HUES6 (cell line): ENCODE measurements at regions not wholly inside any gene's neighbourhood (a gene's known extent, or its start where the extent isn't known, plus 50 kb on each side); places are given as distances from the start of the nearest gene placed in this dataset.

Source experiments
- H3K27ac ChIP-seq: 2 replicates; pipeline ENCODE4 v1.7.0; 2013; ENCODE audit warnings: low read depth, mild to moderate bottlenecking, low read length, inconsistent platforms
- H3K27me3 ChIP-seq: 2 replicates; pipeline ENCODE4 v1.6.1; 2013; ENCODE audit warnings: low read length; ENCODE audit not compliant: control insufficient read depth, insufficient read depth
- H3K36me3 ChIP-seq: 2 replicates; pipeline ENCODE4 v1.6.1; 2013; ENCODE audit warnings: low read length; ENCODE audit not compliant: control insufficient read depth, insufficient read depth
- H3K4me1 ChIP-seq: 2 replicates; pipeline ENCODE4 v1.6.1; 2013; ENCODE audit warnings: low read length; ENCODE audit not compliant: control insufficient read depth, insufficient read depth
- H3K4me3 ChIP-seq: 2 replicates; pipeline ENCODE4 v1.5.1; 2013; ENCODE audit warnings: low read depth, low read length
- H3K9ac ChIP-seq: one replicate; pipeline ENCODE4 v1.6.1; 2013; ENCODE audit warnings: mild to moderate bottlenecking, low read length
- H3K9me3 ChIP-seq: 2 replicates; pipeline ENCODE4 v1.6.1; 2013; ENCODE audit warnings: low read depth, low read length; ENCODE audit not compliant: control insufficient read depth, insufficient read depth

- H3K9me3 ChIP-seq: peaks cover 1% of the 10 kb centered on the region; the same call in 1 of the 2 replicates
- no peaks in the 10 kb centered on the region for H3K36me3 ChIP-seq
- H3K9ac ChIP-seq: no peak overlapping the region
- H3K27me3 ChIP-seq: no peaks in the 10 kb centered on the region
- H3K27ac ChIP-seq: no peak overlapping the region
- H3K4me3 ChIP-seq: no peak overlapping the region
- peaks cover 28% of the 10 kb centered on the region for H3K4me1 ChIP-seq
These were observed 78.4 kb upstream of the MEX3C start for GRCh38 chr18:51275712-51276476.

GRCh38 chr18:51278045-51278649, 80.7 kb upstream of the MEX3C start:
- H3K4me1 ChIP-seq: peaks cover 28% of the 10 kb centered on the region
- no peaks in the 10 kb centered on the region for H3K9me3 ChIP-seq
- no peak overlapping the region for H3K4me3 ChIP-seq
- H3K9ac ChIP-seq: no peak overlapping the region
- no peaks in the 10 kb centered on the region for H3K36me3 ChIP-seq
- H3K27me3 ChIP-seq: no peaks in the 10 kb centered on the region
- H3K27ac ChIP-seq: no peak overlapping the region

GRCh38 chr18:51279367-51279984, 82.0 kb upstream of the MEX3C start:
- Histone ChIP-seq H3K9me3 (no peaks in the 10 kb centered on the region), H3K27ac (no peak overlapping the region), H3K27me3 (no peaks in the 10 kb centered on the region), H3K4me1 (peaks cover 28% of the 10 kb centered on the region), H3K36me3 (no peaks in the 10 kb centered on the region), H3K9ac (no peak overlapping the region), H3K4me3 (no peak overlapping the region)

GRCh38 chr18:51287818-51288508, 90.5 kb upstream of the MEX3C start:
- Histone ChIP-seq H3K9me3 (0 out of 2 replicates have a peak, but pooled peaks cover 5% of the 10 kb centered on the region), H3K27ac (no peak overlapping the region), H3K36me3 (no peaks in the 10 kb centered on the region)

GRCh38 chr18:51288582-51288981, 91.1 kb upstream of the MEX3C start:
- Histone ChIP-seq H3K36me3 (no peaks in the 10 kb centered on the region), H3K9me3 (0 out of 2 replicates have a peak, but pooled peaks cover 5% of the 10 kb centered on the region), H3K4me3 (no peak overlapping the region), H3K27ac (no peak overlapping the region), H3K27me3 (no peaks in the 10 kb centered on the region), H3K4me1 (no peaks in the 10 kb centered on the region), H3K9ac (no peak overlapping the region)

More at GRCh38 chr18:51287818-51288508, 90.5 kb upstream of the MEX3C start:
- Histone ChIP-seq H3K4me3 (no peak overlapping the region), H3K4me1 (no peaks in the 10 kb centered on the region), H3K9ac (no peak overlapping the region), H3K27me3 (no peaks in the 10 kb centered on the region)

- Histone ChIP-seq H3K4me3 (no peak overlapping the region), H3K9ac (no peak overlapping the region), H3K27me3 (no peaks in the 10 kb centered on the region), H3K9me3 (0 out of 2 replicates have a peak, but pooled peaks cover 5% of the 10 kb centered on the region), H3K27ac (no peak overlapping the region), H3K36me3 (no peaks in the 10 kb centered on the region), H3K4me1 (no peaks in the 10 kb centered on the region)
These were observed 93.4 kb upstream of the MEX3C start for GRCh38 chr18:51290860-51291259.

- Histone ChIP-seq H3K27me3 (no peaks in the 10 kb centered on the region), H3K9me3 (no peaks in the 10 kb centered on the region), H3K36me3 (no peaks in the 10 kb centered on the region), H3K4me1 (no peaks in the 10 kb centered on the region), H3K9ac (no peak overlapping the region), H3K4me3 (no peak overlapping the region), H3K27ac (no peak overlapping the region)
These were observed 103.4 kb upstream of the MEX3C start for GRCh38 chr18:51300912-51301311.

- H3K36me3 ChIP-seq: no peaks in the 10 kb centered on the region
These were observed 103.9 kb upstream of the MEX3C start for GRCh38 chr18:51301376-51301775.

GRCh38 chr18:51316677-51317076, 119.2 kb upstream of the MEX3C start:
- peaks cover 16% of the 10 kb centered on the region; the same call in 1 of the 2 replicates for H3K9me3 ChIP-seq
- H3K36me3 ChIP-seq: no peaks in the 10 kb centered on the region
- no peak overlapping the region for H3K4me3 ChIP-seq
- peaks cover 14% of the 10 kb centered on the region; the same call in 1 of the 2 replicates for H3K4me1 ChIP-seq
- H3K9ac ChIP-seq: no peak overlapping the region
- no peaks in the 10 kb centered on the region for H3K27me3 ChIP-seq
- H3K27ac ChIP-seq: no peak overlapping the region

More at GRCh38 chr18:51301376-51301775, 103.9 kb upstream of the MEX3C start:
- H3K9me3 ChIP-seq: no peaks in the 10 kb centered on the region
- H3K9ac ChIP-seq: no peak overlapping the region
- no peaks in the 10 kb centered on the region for H3K27me3 ChIP-seq
- H3K4me3 ChIP-seq: no peak overlapping the region
- H3K4me1 ChIP-seq: no peaks in the 10 kb centered on the region
- no peak overlapping the region for H3K27ac ChIP-seq

- Histone ChIP-seq H3K9ac (no peak overlapping the region), H3K9me3 (peaks cover 6% of the 10 kb centered on the region; the same call in 1 of the 2 replicates), H3K27me3 (no peaks in the 10 kb centered on the region), H3K4me1 (peaks cover 7% of the 10 kb centered on the region; the same call in 1 of the 2 replicates), H3K4me3 (no peak overlapping the region), H3K27ac (no peak overlapping the region), H3K36me3 (no peaks in the 10 kb centered on the region)
These were observed 124.2 kb upstream of the MEX3C start for GRCh38 chr18:51321696-51322095.
